Mesothelial cell of epicardium (in vitro differentiated cells): ENCODE measurements at regions not wholly inside any gene's neighbourhood (a gene's known extent, or its start where the extent isn't known, plus 50 kb on each side); places are given as distances from the start of the nearest gene placed in this dataset.

ENCODE experiments used
- DNase-seq, 2 experiments: peaks; one replicate each; pipeline ENCODE4 v3.0.0; 2021; ENCODE audit warnings: low spot score in 2 of 2; ENCODE audit not compliant: unreplicated experiment in 2 of 2
- H3K27ac Mint-ChIP-seq: 2 replicates; pipeline ENCODE4 v1.8.0; 2021; ENCODE audit warnings: mixed read lengths
- H3K27me3 Mint-ChIP-seq: 2 replicates; pipeline ENCODE4 v1.8.0; 2021; ENCODE audit warnings: low read depth, mixed read lengths
- H3K36me3 Mint-ChIP-seq: 2 replicates; pipeline ENCODE4 v1.8.0; 2021; ENCODE audit warnings: mixed read lengths
- H3K4me1 Mint-ChIP-seq: 2 replicates; pipeline ENCODE4 v1.8.0; 2021; ENCODE audit warnings: mixed read lengths
- H3K4me3 Mint-ChIP-seq: 2 replicates; pipeline ENCODE4 v1.8.0; 2021; ENCODE audit warnings: mild to moderate bottlenecking, moderate library complexity, mixed read lengths
- H3K9me3 Mint-ChIP-seq: 2 replicates; pipeline ENCODE4 v1.8.0; 2021; ENCODE audit warnings: mixed read lengths
- CTCF ChIP-seq: fragments of 200-600 bp; sonication (generic); IDR thresholded peaks from one replicate; pipeline ENCODE4 v1.5.0; 2021; ENCODE audit warnings: antibody characterized with exemption; ENCODE audit not compliant: unreplicated experiment

GRCh38 chr17:56045872-56046271 is 107.4 kb upstream of the ANKFN1 start:
- Mint-ChIP-seq H3K36me3 (no peaks in the 10 kb centered on the region), H3K4me3 (no peak overlapping the region), H3K9me3 (no peaks in the 10 kb centered on the region), H3K27ac (no peak overlapping the region), H3K27me3 (peaks cover 59% of the 10 kb centered on the region), H3K4me1 (no peaks in the 10 kb centered on the region)
- DNase-seq: no peak
- no peak for TF ChIP-seq CTCF

- H3K27me3 Mint-ChIP-seq: peaks cover 52% of the 10 kb centered on the region
- no peak overlapping the region for H3K4me3 Mint-ChIP-seq
- H3K27ac Mint-ChIP-seq: no peak overlapping the region
- H3K36me3 Mint-ChIP-seq: no peaks in the 10 kb centered on the region
- peaks cover 4% of the 10 kb centered on the region for H3K9me3 Mint-ChIP-seq
- H3K4me1 Mint-ChIP-seq: no peaks in the 10 kb centered on the region
- no peak for TF ChIP-seq CTCF
- no peak for DNase-seq
These were observed 105.9 kb upstream of the ANKFN1 start for GRCh38 chr17:56047331-56047730.

- DNase-seq: no peak
These were observed 95.4 kb upstream of the ANKFN1 start for GRCh38 chr17:56057869-56058268.

GRCh38 chr17:56064506-56064905 is 88.8 kb upstream of the ANKFN1 start:
- no peak for DNase-seq
- Mint-ChIP-seq H3K27ac (no peak overlapping the region), H3K36me3 (no peaks in the 10 kb centered on the region), H3K4me3 (no peak overlapping the region), H3K4me1 (no peaks in the 10 kb centered on the region), H3K27me3 (peaks cover 4% of the 10 kb centered on the region), H3K9me3 (peaks cover 44% of the 10 kb centered on the region)
- no peak for TF ChIP-seq CTCF

More at GRCh38 chr17:56057869-56058268, 95.4 kb upstream of the ANKFN1 start:
- no peaks in the 10 kb centered on the region for H3K4me1 Mint-ChIP-seq
- H3K9me3 Mint-ChIP-seq: peaks cover 46% of the 10 kb centered on the region
- no peaks in the 10 kb centered on the region for H3K36me3 Mint-ChIP-seq
- TF ChIP-seq CTCF: no peak
- H3K27me3 Mint-ChIP-seq: peaks cover 4% of the 10 kb centered on the region
- no peak overlapping the region for H3K27ac Mint-ChIP-seq
- H3K4me3 Mint-ChIP-seq: no peak overlapping the region

GRCh38 chr17:56074361-56074890 is 78.8 kb upstream of the ANKFN1 start:
- H3K4me1 Mint-ChIP-seq: no peaks in the 10 kb centered on the region
- no peak overlapping the region for H3K4me3 Mint-ChIP-seq
- H3K27me3 Mint-ChIP-seq: peaks cover 15% of the 10 kb centered on the region
- H3K9me3 Mint-ChIP-seq: peaks cover 14% of the 10 kb centered on the region
- no peaks in the 10 kb centered on the region for H3K36me3 Mint-ChIP-seq
- no peak overlapping the region for H3K27ac Mint-ChIP-seq
- TF ChIP-seq CTCF: no peak
- DNase-seq: no peak

- H3K4me3 Mint-ChIP-seq: no peak overlapping the region
- H3K36me3 Mint-ChIP-seq: no peaks in the 10 kb centered on the region
- H3K4me1 Mint-ChIP-seq: no peaks in the 10 kb centered on the region
- no peak for DNase-seq
- peaks cover 14% of the 10 kb centered on the region for H3K9me3 Mint-ChIP-seq
- TF ChIP-seq CTCF: no peak
- peaks cover 14% of the 10 kb centered on the region for H3K27me3 Mint-ChIP-seq
- H3K27ac Mint-ChIP-seq: no peak overlapping the region
These were observed 76.3 kb upstream of the ANKFN1 start for GRCh38 chr17:56076980-56077379.
